Thoracic aorta (tissue), 2 donors: ENCODE measurements at regions not wholly inside any gene's neighbourhood (a gene's known extent, or its start where the extent isn't known, plus 50 kb on each side); places are given as distances from the start of the nearest gene placed in this dataset.

Experiments used
- ATAC-seq: fragments of 150-250 bp; one replicate; pipeline ENCODE4 v1.8.0; 2017; ENCODE audit warnings: low read depth; ENCODE audit not compliant: insufficient number of reproducible peaks, low FRiP score
- DNase-seq: peaks from one replicate; pipeline ENCODE4 v3.0.0-alpha.2; 2020; ENCODE audit warnings: low spot score
- H3K27ac ChIP-seq, 2 donors: fragments of 200-600 bp; sonication (generic); 1 replicate in 1 of 2; 2 replicates in 1 of 2; pipeline ENCODE4 v1.5.1; 2016; ENCODE audit warnings: mild to moderate bottlenecking in 2 of 2, moderate library complexity in 2 of 2
- H3K27me3 ChIP-seq: fragments of 200-600 bp; sonication (generic); replicated peaks from 2 replicates; pipeline ENCODE4 v1.6.0; 2016; ENCODE audit warnings: mild to moderate bottlenecking; ENCODE audit not compliant: insufficient read depth
- H3K36me3 ChIP-seq: fragments of 200-600 bp; sonication (generic); one replicate; pipeline ENCODE4 v1.5.1; 2016
- H3K4me1 ChIP-seq, 2 donors: fragments of 200-600 bp; sonication (generic); 1 replicate in 1 of 2; 2 replicates in 1 of 2; pipeline versions ENCODE4 v1.5.1 to v1.6.0; 2016; ENCODE audit warnings: low read depth in 2 of 2, mild to moderate bottlenecking in 1 of 2; ENCODE audit not compliant: control insufficient read depth in 1 of 2
- H3K4me3 ChIP-seq: fragments of 200-600 bp; sonication (generic); 2 replicates; pipeline ENCODE4 v1.5.1; 2016; ENCODE audit warnings: mild to moderate bottlenecking
- H3K9me3 ChIP-seq: fragments of 200-600 bp; sonication (generic); 2 replicates; pipeline ENCODE4 v1.5.1; 2016
- CTCF ChIP-seq: fragments of 200-600 bp; sonication (generic); IDR thresholded peaks from one replicate; pipeline ENCODE4 v1.5.1; 2019; ENCODE audit warnings: antibody characterized with exemption

DNA sequence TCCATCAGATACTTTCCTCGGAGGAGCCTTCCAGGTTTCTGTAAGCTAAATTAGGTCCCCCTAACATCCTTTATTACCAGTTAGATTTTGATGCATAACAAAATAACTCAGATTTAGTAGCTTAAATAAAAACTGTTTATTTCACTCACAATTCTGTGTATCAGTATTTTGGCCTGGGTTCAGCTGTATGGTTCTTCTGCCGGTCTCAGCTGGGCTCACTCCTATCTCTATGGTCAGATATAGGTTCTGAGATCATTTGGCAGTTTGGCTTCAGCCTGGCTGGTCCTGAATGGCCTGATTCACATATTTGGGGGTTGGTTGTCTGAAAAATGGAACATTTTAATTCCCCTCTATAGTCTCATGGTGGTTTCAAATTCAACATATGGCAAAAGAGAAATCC is 1125.3 kb downstream of the TBL1XR1 start:
- no peak for TF ChIP-seq CTCF
- Histone ChIP-seq H3K27ac (no peak overlapping the region), H3K36me3 (no peaks in the 10 kb centered on the region), H3K9me3 (no peaks in the 10 kb centered on the region), H3K27me3 (no peaks in the 10 kb centered on the region), H3K4me3 (no peak overlapping the region), H3K4me1 (peaks cover 4 to 26% of the 10 kb centered on the region in 2 donors)
- ATAC-seq (no peak), DNase-seq (no peak)

DNA sequence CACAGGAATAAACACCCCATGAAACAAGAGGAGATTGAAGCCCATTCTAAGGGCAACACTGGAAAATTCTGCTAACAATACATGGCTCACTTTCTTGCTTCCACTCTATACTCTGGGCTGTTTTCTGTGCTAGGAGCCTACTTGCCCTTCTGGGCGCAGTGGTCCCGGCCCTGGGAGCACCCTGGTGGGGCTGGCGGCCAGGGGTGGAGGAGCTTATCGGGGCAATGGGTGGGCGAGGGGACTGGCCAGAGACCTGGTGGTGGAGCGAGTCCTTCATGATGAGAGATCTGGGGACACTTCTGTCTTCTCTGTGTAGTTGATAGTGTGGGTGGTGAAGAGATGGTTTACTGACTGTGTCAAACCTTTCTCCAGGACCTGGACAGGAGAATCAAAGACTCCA is 1128.5 kb downstream of the TBL1XR1 start:
- H3K4me3 ChIP-seq = no peak overlapping the region
- no peak for ATAC-seq
- no peak for TF ChIP-seq CTCF

GRCh38 chr3:176058856-176059255 is 1138.4 kb downstream of the TBL1XR1 start:
- no peak overlapping the region for H3K4me3 ChIP-seq
- TF ChIP-seq CTCF = no peak
- no peaks in the 10 kb centered on the region for H3K36me3 ChIP-seq
- no peaks in the 10 kb centered on the region for H3K9me3 ChIP-seq
- ATAC-seq (no peak), DNase-seq (no peak)
- no peak overlapping the region for H3K27ac ChIP-seq
- no peaks in the 10 kb centered on the region for H3K27me3 ChIP-seq
- H3K4me1 ChIP-seq = no peaks in the 10 kb centered on the region

More for the DNA sequence above, 1128.5 kb downstream of the TBL1XR1 start:
- H3K36me3 ChIP-seq = no peaks in the 10 kb centered on the region
- no peaks in the 10 kb centered on the region for H3K27me3 ChIP-seq
- no peak overlapping the region for H3K27ac ChIP-seq
- no peaks in the 10 kb centered on the region for H3K9me3 ChIP-seq
- no peak for DNase-seq
- peaks cover 0 to 6% of the 10 kb centered on the region in 2 donors for H3K4me1 ChIP-seq

GRCh38 chr3:176055836-176056235 is 1141.4 kb downstream of the TBL1XR1 start:
- DNase-seq = no peak
- no peaks in the 10 kb centered on the region for H3K36me3 ChIP-seq
- ATAC-seq = no peak
- no peak overlapping the region for H3K4me3 ChIP-seq
- H3K9me3 ChIP-seq = no peaks in the 10 kb centered on the region
- H3K27ac ChIP-seq = no peak overlapping the region
- TF ChIP-seq CTCF = no peak
- no peaks in the 10 kb centered on the region for H3K27me3 ChIP-seq
- no peaks in the 10 kb centered on the region for H3K4me1 ChIP-seq

GRCh38 chr3:176051766-176052165 is 1145.5 kb downstream of the TBL1XR1 start:
- H3K4me3 ChIP-seq = no peak overlapping the region
- ATAC-seq = no peak
- H3K4me1 ChIP-seq = no peaks in the 10 kb centered on the region
- no peaks in the 10 kb centered on the region for H3K27me3 ChIP-seq
- H3K27ac ChIP-seq = no peak overlapping the region
- DNase-seq = no peak
- TF ChIP-seq CTCF = no peak
- no peaks in the 10 kb centered on the region for H3K9me3 ChIP-seq
- H3K36me3 ChIP-seq = no peaks in the 10 kb centered on the region
